ENCODE measurements at regions not wholly inside any gene's neighbourhood (a gene's known extent, or its start where the extent isn't known, plus 50 kb on each side); places are given as distances from the start of the nearest gene placed in this dataset.

- CTCF ChIA-PET = no interaction called here
- TF ChIP-seq JAZF1 (CRISPR knock-in tag; IDR thresholded peaks at IDR 0.05) (no peak), MYBL2 (CRISPR knock-in tag; IDR thresholded peaks at IDR 0.05) (no peak), OVOL2 (CRISPR knock-in tag; IDR thresholded peaks at IDR 0.05; ENCODE audit: borderline replicate concordance) (no peak), PRDM15 (CRISPR knock-in tag; IDR thresholded peaks at IDR 0.05) (no peak), FOXP1 (CRISPR knock-in tag; IDR thresholded peaks at IDR 0.05; ENCODE audit: borderline replicate concordance) (no peak), ZBTB21 (CRISPR knock-in tag; IDR thresholded peaks at IDR 0.05; ENCODE audit: borderline replicate concordance) (no peak), ERG (CRISPR knock-in tag; IDR thresholded peaks at IDR 0.05) (no peak), CDX4 (CRISPR knock-in tag; IDR thresholded peaks at IDR 0.05; ENCODE audit: borderline replicate concordance) (no peak), CREB1 (CRISPR knock-in tag; IDR thresholded peaks at IDR 0.05) (no peak), AFF4 (CRISPR knock-in tag; IDR thresholded peaks at IDR 0.05; ENCODE audit: borderline replicate concordance) (no peak), TP53 (CRISPR knock-in tag; IDR thresholded peaks at IDR 0.05) (no peak), SMAD3 (CRISPR knock-in tag; IDR thresholded peaks at IDR 0.05; ENCODE audit: borderline replicate concordance) (no peak)
- ATAC-seq = no peak
- H3K27ac Mint-ChIP-seq = no peak overlapping the region
- POLR2A ChIA-PET = no interaction called here
- H3K27me3 Mint-ChIP-seq (ENCODE audit: low read depth) = peaks cover 14% of the 10 kb centered on the region
- DNase-seq (ENCODE audit: low spot score) = no peak
- peaks cover 33% of the 10 kb centered on the region for H3K36me3 Mint-ChIP-seq
- peaks cover 34% of the 10 kb centered on the region for H3K9me3 Mint-ChIP-seq
- H3K4me1 Mint-ChIP-seq = peaks cover 11% of the 10 kb centered on the region
- no peak overlapping the region for H3K4me3 Mint-ChIP-seq
Measured at GRCh38 chr1:38344716-38345115, 298.1 kb upstream of the POU3F1 start.

GRCh38 chr1:38341694-38342093 is 295.1 kb upstream of the POU3F1 start:
- DNase-seq (ENCODE audit: low spot score) (no peak), ATAC-seq (no peak)
- Mint-ChIP-seq H3K4me1 (peaks cover 27% of the 10 kb centered on the region), H3K9me3 (peaks cover 10% of the 10 kb centered on the region), H3K27ac (no peak overlapping the region), H3K4me3 (no peak overlapping the region), H3K36me3 (peaks cover 10% of the 10 kb centered on the region), H3K27me3 (ENCODE audit: low read depth) (no peaks in the 10 kb centered on the region; the same call in 1 of the 2 replicates)
- CTCF ChIA-PET = no interaction called here
- POLR2A ChIA-PET = no interaction called here
- TF ChIP-seq HMGXB4 (CRISPR knock-in tag; IDR thresholded peaks at IDR 0.05) (no peak), CBFB (CRISPR knock-in tag; IDR thresholded peaks at IDR 0.05; ENCODE audit: low read depth) (no peak), CREB1 (CRISPR knock-in tag; IDR thresholded peaks at IDR 0.05) (no peak), GRHL2 (CRISPR knock-in tag; IDR thresholded peaks at IDR 0.05; ENCODE audit: insufficient replicate concordance, severe bottlenecking) (no peak), CDX4 (CRISPR knock-in tag; IDR thresholded peaks at IDR 0.05; ENCODE audit: borderline replicate concordance) (no peak), ATF3 (CRISPR knock-in tag; conservative IDR thresholded peaks at IDR 0.05) (no peak), IRF1 (CRISPR knock-in tag; IDR thresholded peaks at IDR 0.05) (no peak), RORB (CRISPR knock-in tag; IDR thresholded peaks at IDR 0.05) (no peak), MXD4 (CRISPR knock-in tag; IDR thresholded peaks at IDR 0.05; ENCODE audit: borderline replicate concordance) (no peak), ZNF263 (CRISPR knock-in tag; IDR thresholded peaks at IDR 0.05; ENCODE audit: low read depth) (no peak)

Data from WTC11 (cell line).